ENCODE measurements at regions not wholly inside any gene's neighbourhood (a gene's known extent, or its start where the extent isn't known, plus 50 kb on each side); places are given as distances from the start of the nearest gene placed in this dataset.

DNA sequence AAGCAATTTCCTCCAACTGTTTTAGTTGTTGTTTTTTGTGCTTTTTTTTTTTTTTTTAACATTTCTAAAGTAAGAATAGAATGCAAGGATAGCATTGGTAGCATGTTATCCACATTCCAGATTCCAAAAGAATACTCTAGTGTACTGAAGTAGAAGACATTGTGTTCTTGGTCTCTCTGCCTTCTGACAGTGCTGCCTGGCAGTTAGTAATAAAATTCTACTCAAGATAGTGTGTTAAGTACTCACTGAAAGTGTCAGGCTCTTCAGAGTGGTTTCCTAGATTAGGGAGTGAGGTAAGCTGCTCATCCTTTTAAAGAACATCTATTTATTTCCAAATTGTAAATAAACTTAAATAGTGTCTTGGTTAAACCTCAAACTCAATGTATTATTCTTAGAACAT is 253.7 kb downstream of the HNMT start:
- TF ChIP-seq, protein P1, sequence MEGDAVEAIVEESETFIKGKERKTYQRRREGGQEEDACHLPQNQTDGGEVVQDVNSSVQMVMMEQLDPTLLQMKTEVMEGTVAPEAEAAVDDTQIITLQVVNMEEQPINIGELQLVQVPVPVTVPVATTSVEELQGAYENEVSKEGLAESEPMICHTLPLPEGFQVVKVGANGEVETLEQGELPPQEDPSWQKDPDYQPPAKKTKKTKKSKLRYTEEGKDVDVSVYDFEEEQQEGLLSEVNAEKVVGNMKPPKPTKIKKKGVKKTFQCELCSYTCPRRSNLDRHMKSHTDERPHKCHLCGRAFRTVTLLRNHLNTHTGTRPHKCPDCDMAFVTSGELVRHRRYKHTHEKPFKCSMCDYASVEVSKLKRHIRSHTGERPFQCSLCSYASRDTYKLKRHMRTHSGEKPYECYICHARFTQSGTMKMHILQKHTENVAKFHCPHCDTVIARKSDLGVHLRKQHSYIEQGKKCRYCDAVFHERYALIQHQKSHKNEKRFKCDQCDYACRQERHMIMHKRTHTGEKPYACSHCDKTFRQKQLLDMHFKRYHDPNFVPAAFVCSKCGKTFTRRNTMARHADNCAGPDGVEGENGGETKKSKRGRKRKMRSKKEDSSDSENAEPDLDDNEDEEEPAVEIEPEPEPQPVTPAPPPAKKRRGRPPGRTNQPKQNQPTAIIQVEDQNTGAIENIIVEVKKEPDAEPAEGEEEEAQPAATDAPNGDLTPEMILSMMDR (IDR thresholded peaks at IDR 0.05), result no peak
- no peak for TF ChIP-seq POLR2A (IDR thresholded peaks at IDR 0.05)
- DNase-seq, result no peak
- H3K4me1 ChIP-seq, result no peaks in the 10 kb centered on the region
- no peaks in the 10 kb centered on the region for H3K27me3 ChIP-seq
- no peak overlapping the region for H3K27ac ChIP-seq
- no peaks in the 10 kb centered on the region for H3K9me3 ChIP-seq
- H3K36me3 ChIP-seq, result no peaks in the 10 kb centered on the region
- H3K4me3 ChIP-seq, result no peak overlapping the region

GRCh38 chr2:138218397-138218796 is 254.1 kb downstream of the HNMT start:
- Histone ChIP-seq H3K27me3 (no peaks in the 10 kb centered on the region), H3K4me1 (no peaks in the 10 kb centered on the region), H3K4me3 (no peak overlapping the region), H3K9me3 (no peaks in the 10 kb centered on the region), H3K36me3 (no peaks in the 10 kb centered on the region), H3K27ac (no peak overlapping the region)
- TF ChIP-seq POLR2A (IDR thresholded peaks at IDR 0.05), result no peak
- no peak for DNase-seq

DNA sequence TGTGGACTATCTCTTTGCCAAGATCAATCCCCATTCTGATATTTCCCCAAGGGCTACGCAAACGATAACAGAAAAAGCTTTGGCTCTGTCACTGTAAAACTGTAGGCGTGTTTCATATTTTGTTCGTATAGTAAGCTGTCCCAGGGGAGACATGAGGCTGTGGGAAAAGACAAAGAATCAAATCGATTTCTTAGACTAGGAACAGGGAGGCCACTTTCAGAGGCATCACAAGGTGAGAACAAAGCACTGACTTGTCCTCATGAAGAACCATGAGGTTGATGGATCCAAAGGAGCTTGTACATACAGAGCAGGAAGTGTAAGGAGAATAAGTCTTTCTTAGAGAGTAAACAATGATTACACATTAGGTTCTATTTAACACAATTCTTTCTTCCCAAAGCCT is 255.7 kb downstream of the HNMT start:
- DNase-seq, result no peak
- TF ChIP-seq, protein P1 (IDR thresholded peaks at IDR 0.05), result no peak
- no peak for TF ChIP-seq POLR2A (IDR thresholded peaks at IDR 0.05)
- H3K27me3 ChIP-seq, result no peaks in the 10 kb centered on the region
- no peaks in the 10 kb centered on the region for H3K36me3 ChIP-seq
- H3K27ac ChIP-seq, result no peak overlapping the region
- H3K4me1 ChIP-seq, result no peaks in the 10 kb centered on the region
- no peaks in the 10 kb centered on the region for H3K9me3 ChIP-seq
- no peak overlapping the region for H3K4me3 ChIP-seq

GRCh38 chr2:138221358-138221757 is 257.1 kb downstream of the HNMT start:
- H3K27ac ChIP-seq, result no peak overlapping the region
- DNase-seq, result no peak
- no peak overlapping the region for H3K4me3 ChIP-seq
- no peaks in the 10 kb centered on the region for H3K9me3 ChIP-seq
- TF ChIP-seq, protein P1 (IDR thresholded peaks at IDR 0.05), result no peak
- TF ChIP-seq POLR2A (IDR thresholded peaks at IDR 0.05), result no peak
- no peaks in the 10 kb centered on the region for H3K4me1 ChIP-seq
- H3K27me3 ChIP-seq, result no peaks in the 10 kb centered on the region
- H3K36me3 ChIP-seq, result no peaks in the 10 kb centered on the region

DNA sequence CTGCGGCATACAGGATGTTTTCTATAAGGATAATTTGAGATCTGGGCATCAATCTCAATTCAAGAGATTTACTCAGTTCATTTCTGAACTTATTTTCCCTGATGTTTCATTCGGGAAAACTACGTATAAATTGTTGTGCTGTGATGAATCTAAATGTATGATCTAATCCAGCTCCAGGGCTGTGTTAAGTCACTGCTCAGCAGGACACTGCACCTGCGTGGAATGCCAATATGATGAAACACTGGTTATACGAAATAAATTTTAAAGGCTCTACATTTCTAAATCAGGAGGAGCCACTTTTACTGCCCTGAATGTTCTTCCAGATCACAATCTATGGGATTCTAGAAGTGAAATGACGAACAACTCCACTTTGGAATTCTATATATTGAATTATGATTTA is 259.0 kb downstream of the HNMT start:
- H3K9me3 ChIP-seq, result no peaks in the 10 kb centered on the region
- no peaks in the 10 kb centered on the region for H3K4me1 ChIP-seq
- H3K27me3 ChIP-seq, result no peaks in the 10 kb centered on the region
- H3K36me3 ChIP-seq, result no peaks in the 10 kb centered on the region
- TF ChIP-seq, protein P1 (IDR thresholded peaks at IDR 0.05), result no peak
- no peak for TF ChIP-seq POLR2A (IDR thresholded peaks at IDR 0.05)
- H3K4me3 ChIP-seq, result no peak overlapping the region
- no peak overlapping the region for H3K27ac ChIP-seq
- DNase-seq, result no peak

GRCh38 chr2:138227195-138227594 is 262.9 kb downstream of the HNMT start:
- Histone ChIP-seq H3K4me3 (no peak overlapping the region), H3K27ac (no peak overlapping the region), H3K9me3 (no peaks in the 10 kb centered on the region), H3K4me1 (no peaks in the 10 kb centered on the region), H3K36me3 (no peaks in the 10 kb centered on the region), H3K27me3 (no peaks in the 10 kb centered on the region)
- DNase-seq, result no peak
- no peak for TF ChIP-seq POLR2A (IDR thresholded peaks at IDR 0.05)
- TF ChIP-seq, protein P1 (IDR thresholded peaks at IDR 0.05), result no peak

Measured in Peyer's patch (tissue), 4 donors.